ENCODE measurements at regions not wholly inside any gene's neighbourhood (a gene's known extent, or its start where the extent isn't known, plus 50 kb on each side); places are given as distances from the start of the nearest gene placed in this dataset.
A peak's percentile ranks its signal among the peaks of the same experiment; 100 is the strongest.

DNA sequence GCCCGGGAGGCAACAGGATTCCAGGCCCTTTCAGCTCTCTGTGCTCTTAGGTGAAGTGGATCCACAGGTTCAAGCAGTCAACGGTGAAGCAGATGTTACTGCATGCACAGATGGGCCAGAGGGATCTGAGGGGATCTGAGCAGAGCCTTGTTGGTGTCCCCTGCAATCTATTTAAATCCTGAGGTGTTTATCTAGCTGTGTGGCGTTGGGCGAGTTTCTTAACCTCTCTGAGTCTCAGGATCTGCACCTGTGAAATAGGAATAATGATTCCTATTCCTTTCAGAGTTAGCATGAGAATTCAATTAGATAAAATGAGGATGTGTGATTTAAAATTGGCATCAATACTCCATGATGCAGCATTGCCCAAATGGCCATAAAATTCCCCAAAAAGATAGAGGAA lies 237.3 kb upstream of the CDH5 start:
- DNase-seq (no peak), ATAC-seq (no peak)
- Histone ChIP-seq H3K27ac (no peak overlapping the region), H3K4me3 (no peak overlapping the region), H3K36me3 (no peaks in the 10 kb centered on the region), H3K9me3 (no peaks in the 10 kb centered on the region), H3K4me1 (peaks cover 0 to 15% (median 11%) of the 10 kb centered on the region in 9 donors), H3K27me3 (peaks cover 0 to 36% (median 23%) of the 10 kb centered on the region in 7 donors)
- intact Hi-C loops (cut with DNase I), result no loop called here
- 91 to 95% methylated on average over 4 of the region's 4 CpGs for WGBS, 2 donors
- TF ChIP-seq, protein P1, sequence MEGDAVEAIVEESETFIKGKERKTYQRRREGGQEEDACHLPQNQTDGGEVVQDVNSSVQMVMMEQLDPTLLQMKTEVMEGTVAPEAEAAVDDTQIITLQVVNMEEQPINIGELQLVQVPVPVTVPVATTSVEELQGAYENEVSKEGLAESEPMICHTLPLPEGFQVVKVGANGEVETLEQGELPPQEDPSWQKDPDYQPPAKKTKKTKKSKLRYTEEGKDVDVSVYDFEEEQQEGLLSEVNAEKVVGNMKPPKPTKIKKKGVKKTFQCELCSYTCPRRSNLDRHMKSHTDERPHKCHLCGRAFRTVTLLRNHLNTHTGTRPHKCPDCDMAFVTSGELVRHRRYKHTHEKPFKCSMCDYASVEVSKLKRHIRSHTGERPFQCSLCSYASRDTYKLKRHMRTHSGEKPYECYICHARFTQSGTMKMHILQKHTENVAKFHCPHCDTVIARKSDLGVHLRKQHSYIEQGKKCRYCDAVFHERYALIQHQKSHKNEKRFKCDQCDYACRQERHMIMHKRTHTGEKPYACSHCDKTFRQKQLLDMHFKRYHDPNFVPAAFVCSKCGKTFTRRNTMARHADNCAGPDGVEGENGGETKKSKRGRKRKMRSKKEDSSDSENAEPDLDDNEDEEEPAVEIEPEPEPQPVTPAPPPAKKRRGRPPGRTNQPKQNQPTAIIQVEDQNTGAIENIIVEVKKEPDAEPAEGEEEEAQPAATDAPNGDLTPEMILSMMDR (IDR thresholded peaks at IDR 0.05), result no peak

DNA sequence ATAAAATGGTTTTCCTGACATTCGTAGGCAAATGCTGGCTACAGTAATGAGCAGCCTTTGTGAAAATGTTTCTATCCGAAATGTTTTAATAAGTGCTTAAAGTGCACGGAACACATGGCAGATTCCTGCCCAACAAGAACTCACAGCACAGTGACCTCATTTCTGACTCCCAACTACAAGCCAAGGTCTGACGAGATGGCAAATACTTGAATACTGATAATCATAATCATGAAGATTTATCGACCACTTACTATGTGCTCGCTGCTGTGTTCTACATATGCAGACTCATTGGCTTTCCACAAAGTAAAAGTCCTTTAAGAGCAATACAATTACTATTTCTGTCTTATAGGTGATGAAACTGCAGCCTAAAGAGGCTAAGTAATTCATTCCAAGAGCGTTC lies 238.1 kb upstream of the CDH5 start:
- Histone ChIP-seq H3K36me3 (no peaks in the 10 kb centered on the region), H3K27me3 (peaks cover 0 to 36% (median 23%) of the 10 kb centered on the region in 7 donors), H3K4me3 (peak overlapping the region in 1 of 10 donors; percentile 7), H3K27ac (peak overlapping the region in 1 of 10 donors; percentile 31), H3K9me3 (no peaks in the 10 kb centered on the region), H3K4me1 (peaks cover 0 to 15% (median 11%) of the 10 kb centered on the region in 9 donors)
- no peak for DNase-seq
- TF ChIP-seq, protein P1 (IDR thresholded peaks at IDR 0.05), result no peak
- intact Hi-C loops (cut with DNase I), result no loop called here
- WGBS, 2 donors, result 76 to 80% methylated on average over 7 of the region's 7 CpGs
- ATAC-seq, result peak in 1 of 8 donors; percentile 20

DNA sequence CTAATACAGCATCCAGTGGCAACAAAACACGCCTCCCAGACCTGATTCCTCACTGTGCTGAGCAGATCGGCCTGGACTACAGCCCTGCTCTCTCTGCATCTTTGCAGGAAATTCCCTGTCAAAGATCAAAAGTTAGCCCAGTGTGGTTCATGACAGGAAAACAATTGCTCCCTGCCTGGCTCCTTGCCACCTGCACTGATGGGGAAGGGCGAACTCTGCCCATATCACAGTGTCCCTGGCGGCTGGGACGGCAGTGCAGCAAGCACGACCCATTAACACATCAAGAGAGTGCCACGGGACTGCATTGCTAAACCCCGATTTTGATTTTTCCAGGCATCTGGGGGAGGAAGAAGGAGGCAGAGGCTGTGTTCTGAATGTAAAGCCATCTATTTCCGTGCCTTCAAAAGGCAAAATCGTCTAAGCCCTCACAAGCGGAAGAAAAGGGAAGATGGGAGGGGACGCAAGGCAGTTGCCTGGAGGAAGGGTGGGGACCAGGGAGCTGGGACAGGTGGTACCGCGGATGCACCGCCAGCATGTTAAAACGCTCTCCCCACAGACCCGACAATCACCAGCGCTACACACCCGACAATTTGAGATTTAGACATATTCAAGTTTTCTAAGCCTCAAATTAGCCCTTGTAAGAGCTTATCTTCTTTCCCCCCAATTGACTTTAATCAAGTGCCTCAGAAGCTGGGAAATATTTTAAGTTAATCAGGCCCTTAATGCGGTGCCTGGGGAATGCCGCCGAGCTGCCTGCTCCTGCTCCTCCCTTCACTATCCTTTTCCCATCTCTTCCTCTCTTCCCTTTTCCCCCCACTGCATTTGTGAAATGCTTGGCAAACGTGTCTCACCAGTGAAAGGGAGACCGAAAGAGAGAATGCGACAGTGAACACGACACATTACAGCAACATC lies 238.8 kb upstream of the CDH5 start:
- peak in 6 of 8 donors; percentile 16 to 80 (median 70) for ATAC-seq
- DNase-seq, result peak; percentile 17 to 19
- intact Hi-C loops (cut with DNase I), result no loop called here
- Histone ChIP-seq H3K36me3 (no peaks in the 10 kb centered on the region), H3K27ac (peak overlapping the region in 1 of 10 donors; percentile 31), H3K27me3 (peaks cover 0 to 36% (median 23%) of the 10 kb centered on the region in 7 donors), H3K9me3 (no peaks in the 10 kb centered on the region), H3K4me1 (peaks cover 0 to 15% (median 11%) of the 10 kb centered on the region in 9 donors), H3K4me3 (peak overlapping the region in 1 of 10 donors; percentile 7)
- 26 to 29% methylated on average over 26 of the region's 26 CpGs for WGBS, 2 donors
- TF ChIP-seq, protein P1 (IDR thresholded peaks at IDR 0.05), result peak in 1 of 9 donors; percentile 28

DNA sequence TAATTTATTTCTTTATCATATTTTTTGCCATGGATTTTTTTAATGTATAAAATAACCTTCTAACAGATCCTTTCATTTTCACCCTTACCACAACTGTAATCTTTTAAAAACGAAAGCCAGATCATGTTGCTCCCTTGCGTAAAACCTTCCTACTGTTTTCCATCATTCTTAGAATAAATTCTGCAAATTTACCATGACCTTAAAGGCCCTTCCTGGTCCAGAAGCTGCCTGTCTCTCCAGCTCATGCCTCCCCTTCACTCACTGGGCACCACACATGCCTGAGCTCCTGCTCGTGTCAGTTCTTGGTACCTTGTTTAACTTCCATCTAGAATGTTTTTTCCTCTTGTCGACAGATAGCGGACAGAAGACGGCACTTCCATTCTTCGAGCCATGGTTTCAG lies 245.0 kb upstream of the CDH5 start:
- ATAC-seq, result no peak
- peaks cover 0 to 27% (median 14%) of the 10 kb centered on the region in 7 donors for H3K27me3 ChIP-seq
- no peak overlapping the region for H3K27ac ChIP-seq
- H3K4me1 ChIP-seq, result no peaks in the 10 kb centered on the region
- WGBS, 2 donors, result 72 to 88% methylated on average over 7 of the region's 7 CpGs
- H3K4me3 ChIP-seq, result no peak overlapping the region
- no peak for DNase-seq
- intact Hi-C loops (cut with DNase I), result no loop called here
- no peaks in the 10 kb centered on the region for H3K36me3 ChIP-seq
- TF ChIP-seq, protein P1 (IDR thresholded peaks at IDR 0.05), result no peak
- no peaks in the 10 kb centered on the region for H3K9me3 ChIP-seq
